Lung (tissue), 11 donors: ENCODE measurements at regions not wholly inside any gene's neighbourhood (a gene's known extent, or its start where the extent isn't known, plus 50 kb on each side); places are given as distances from the start of the nearest gene placed in this dataset.

ENCODE experiments used
- ATAC-seq: fragments of 200-7000 bp; cut with Tn5 transposase; one replicate; pipeline ENCODE4 v1.9.1; 2020; ENCODE audit warnings: moderate number of reproducible peaks; ENCODE audit not compliant: insufficient read depth, low FRiP score
- DNase-seq, 3 donors: peaks; one replicate each; pipeline ENCODE4 v3.0.0-alpha.2; 2013 to 2017
- H3K27ac ChIP-seq, 2 donors: one replicate each; pipeline ENCODE4 v1.5.1; 2013; ENCODE audit warnings: mild to moderate bottlenecking in 2 of 2, moderate library complexity in 2 of 2, control low read depth in 1 of 2, inconsistent platforms in 1 of 2, low read depth in 1 of 2, low read length in 1 of 2
- H3K27me3 ChIP-seq, 3 donors: one replicate each; pipeline ENCODE4 v1.5.1; 2013; ENCODE audit warnings: low read length in 2 of 3; ENCODE audit not compliant: control insufficient read depth in 3 of 3, insufficient read depth in 3 of 3
- H3K36me3 ChIP-seq, 4 donors: one replicate each; pipeline ENCODE4 v1.5.1; 2013; ENCODE audit warnings: low read length in 4 of 4, mild to moderate bottlenecking in 1 of 4, moderate library complexity in 1 of 4; ENCODE audit not compliant: control insufficient read depth in 4 of 4, insufficient read depth in 4 of 4
- H3K4me1 ChIP-seq, 5 donors: one replicate each; pipeline ENCODE4 v1.5.1; 2013; ENCODE audit warnings: low read length in 5 of 5, mild to moderate bottlenecking in 2 of 5, moderate library complexity in 1 of 5; ENCODE audit not compliant: control insufficient read depth in 5 of 5, insufficient read depth in 5 of 5
- H3K4me3 ChIP-seq: one replicate; pipeline ENCODE4 v1.5.1; 2013; ENCODE audit warnings: mild to moderate bottlenecking, control low read depth, moderate library complexity
- H3K9ac ChIP-seq, 2 donors: one replicate each; pipeline ENCODE4 v1.5.1; 2013; ENCODE audit warnings: low read length in 2 of 2, control low read depth in 1 of 2; ENCODE audit not compliant: insufficient read depth in 1 of 2
- H3K9me3 ChIP-seq, 4 donors: one replicate each; pipeline ENCODE4 v1.5.1; 2013; ENCODE audit warnings: low read length in 3 of 4, mild to moderate bottlenecking in 1 of 4, moderate library complexity in 1 of 4; ENCODE audit not compliant: control insufficient read depth in 4 of 4, insufficient read depth in 3 of 4
- WGBS, 2 donors: extraction: QIAGEN DNeasy Blood & Tissue Kit; methylation state at CpG; one replicate each; pipeline ENCODE4 v1.1.7; 2013; 5-methylcytosine and 5-hydroxymethylcytosine counted together
- TF ChIP-seq, protein P1 (sequence below): IDR thresholded peaks from 2 replicates; pipeline ENCODE4 v1.5.1; 2012; ENCODE audit warnings: mild to moderate bottlenecking; ENCODE audit errors: control extremely low read depth, extremely low read depth
- donor health status: control.
- donor health status: control.
- donor health status: Bipolar disorder and iron deficiency.
- donor health status: healthy.
- donor health status: DM: yes; HTN: yes; CAD: no.

DNA sequence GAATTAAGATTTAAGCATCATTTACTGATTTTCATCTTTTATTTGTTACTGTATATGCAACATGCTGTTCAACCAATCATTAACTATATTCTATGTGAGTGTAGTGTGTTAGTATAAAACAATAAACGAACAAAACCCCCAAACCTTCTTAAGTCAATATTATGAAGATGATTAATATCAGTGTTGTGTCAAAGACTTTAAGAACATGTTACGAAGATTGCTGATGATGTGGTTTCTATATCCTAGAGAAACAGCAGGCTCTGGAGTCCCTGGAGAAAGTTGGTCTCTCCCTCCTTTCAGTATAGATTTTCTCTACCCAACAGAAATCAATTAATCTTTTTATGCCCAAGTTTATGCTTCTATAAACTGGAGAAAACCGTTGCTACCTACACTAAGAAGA lies 393.8 kb upstream of the HSF2 start:
- no peak overlapping the region for H3K4me3 ChIP-seq
- H3K4me1 ChIP-seq = peaks cover 0 to 30% (median 3%) of the 10 kb centered on the region in 5 donors
- no peaks in the 10 kb centered on the region for H3K9me3 ChIP-seq
- no peak for DNase-seq
- no peak overlapping the region for H3K27ac ChIP-seq
- ATAC-seq = no peak
- H3K27me3 ChIP-seq = no peaks in the 10 kb centered on the region
- TF ChIP-seq, protein P1, sequence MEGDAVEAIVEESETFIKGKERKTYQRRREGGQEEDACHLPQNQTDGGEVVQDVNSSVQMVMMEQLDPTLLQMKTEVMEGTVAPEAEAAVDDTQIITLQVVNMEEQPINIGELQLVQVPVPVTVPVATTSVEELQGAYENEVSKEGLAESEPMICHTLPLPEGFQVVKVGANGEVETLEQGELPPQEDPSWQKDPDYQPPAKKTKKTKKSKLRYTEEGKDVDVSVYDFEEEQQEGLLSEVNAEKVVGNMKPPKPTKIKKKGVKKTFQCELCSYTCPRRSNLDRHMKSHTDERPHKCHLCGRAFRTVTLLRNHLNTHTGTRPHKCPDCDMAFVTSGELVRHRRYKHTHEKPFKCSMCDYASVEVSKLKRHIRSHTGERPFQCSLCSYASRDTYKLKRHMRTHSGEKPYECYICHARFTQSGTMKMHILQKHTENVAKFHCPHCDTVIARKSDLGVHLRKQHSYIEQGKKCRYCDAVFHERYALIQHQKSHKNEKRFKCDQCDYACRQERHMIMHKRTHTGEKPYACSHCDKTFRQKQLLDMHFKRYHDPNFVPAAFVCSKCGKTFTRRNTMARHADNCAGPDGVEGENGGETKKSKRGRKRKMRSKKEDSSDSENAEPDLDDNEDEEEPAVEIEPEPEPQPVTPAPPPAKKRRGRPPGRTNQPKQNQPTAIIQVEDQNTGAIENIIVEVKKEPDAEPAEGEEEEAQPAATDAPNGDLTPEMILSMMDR = no peak
- H3K36me3 ChIP-seq = no peaks in the 10 kb centered on the region
- 68 to 76% methylated on average over 3 of the region's 3 CpGs for WGBS, 2 donors
- H3K9ac ChIP-seq = no peak overlapping the region

DNA sequence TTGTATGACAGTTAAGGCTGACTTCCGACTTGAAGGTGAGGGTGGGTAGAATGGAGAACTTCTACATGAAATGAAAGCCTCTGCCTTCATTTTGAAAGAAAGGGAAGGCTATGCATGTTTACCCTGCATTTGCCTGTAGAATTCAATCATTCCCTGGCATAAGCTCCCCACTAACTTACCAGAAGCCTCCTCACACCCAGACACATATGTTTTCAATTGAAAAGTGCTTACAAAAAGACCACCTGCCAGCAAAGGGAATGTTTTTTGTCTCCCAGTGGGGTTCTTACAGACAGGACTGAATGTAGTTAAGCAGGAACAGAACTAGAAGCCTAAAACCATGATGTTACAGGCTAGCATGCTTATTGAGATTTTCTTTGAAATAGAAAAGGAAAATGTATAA lies 392.1 kb upstream of the HSF2 start:
- TF ChIP-seq, protein P1 = no peak
- H3K27me3 ChIP-seq = no peaks in the 10 kb centered on the region
- H3K9me3 ChIP-seq = no peaks in the 10 kb centered on the region
- H3K4me3 ChIP-seq = no peak overlapping the region
- 56 to 58% methylated on average over 1 of the region's 1 CpG for WGBS, 2 donors
- H3K9ac ChIP-seq = no peak overlapping the region
- DNase-seq = peak in 2 of 3 donors; percentile 27 to 43
- ATAC-seq = no peak
- H3K27ac ChIP-seq = peak overlapping the region in 1 of 2 donors; percentile 69
- no peaks in the 10 kb centered on the region for H3K36me3 ChIP-seq
- peaks cover 0 to 30% (median 3%) of the 10 kb centered on the region in 5 donors for H3K4me1 ChIP-seq

DNA sequence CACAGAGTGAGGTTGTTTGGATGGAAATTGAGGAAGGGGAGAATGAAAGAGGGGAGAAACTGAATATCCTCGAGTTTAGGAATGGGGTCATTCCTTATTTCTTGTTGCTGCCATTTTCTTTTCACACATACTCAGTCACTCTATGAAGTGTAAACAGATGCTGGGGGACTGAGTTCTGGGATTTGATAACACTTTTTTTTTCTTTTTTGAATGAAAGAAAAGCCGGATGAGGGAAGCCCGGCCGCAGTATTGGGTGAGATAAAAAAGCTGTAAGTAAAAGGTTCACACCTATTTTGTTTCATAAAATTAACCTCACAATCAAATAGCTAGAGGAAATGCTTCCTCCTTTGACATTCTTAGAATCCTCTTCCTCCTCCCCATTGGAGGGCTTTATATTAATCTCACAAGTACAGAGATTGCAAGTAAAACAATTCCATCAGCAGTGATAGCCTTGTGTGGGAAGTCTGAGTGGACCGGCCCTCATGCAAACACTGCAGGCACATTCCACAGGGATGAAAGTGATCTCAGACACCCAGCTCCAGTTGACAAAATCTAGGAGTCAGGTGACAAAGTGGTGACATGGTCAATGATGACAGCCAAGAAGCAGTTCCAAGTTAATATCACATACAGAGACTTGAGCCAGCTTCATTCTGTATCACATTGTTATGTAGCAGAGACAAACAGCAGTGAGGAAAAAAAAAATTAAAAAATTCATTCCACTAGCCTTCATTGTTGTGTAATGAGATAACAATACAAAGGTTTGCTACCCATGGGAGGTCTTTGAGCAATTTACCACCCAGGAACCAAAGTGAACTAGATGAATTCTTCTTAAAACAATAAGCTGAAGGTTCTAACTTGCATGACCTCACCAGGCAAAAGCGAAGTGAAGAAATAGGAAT lies 391.1 kb upstream of the HSF2 start:
- H3K4me3 ChIP-seq = no peak overlapping the region
- H3K27me3 ChIP-seq = no peaks in the 10 kb centered on the region
- H3K9ac ChIP-seq = no peak overlapping the region
- peaks cover 0 to 30% (median 3%) of the 10 kb centered on the region in 5 donors for H3K4me1 ChIP-seq
- ATAC-seq = no peak
- peak; percentile 38 to 65 (median 58) for DNase-seq
- H3K27ac ChIP-seq = peak overlapping the region in 1 of 2 donors; percentile 79
- no peaks in the 10 kb centered on the region for H3K9me3 ChIP-seq
- H3K36me3 ChIP-seq = no peaks in the 10 kb centered on the region
- 57 to 63% methylated on average over 6 of the region's 6 CpGs for WGBS, 2 donors
- TF ChIP-seq, protein P1 = no peak
